Stomach (tissue), 8 donors: ENCODE measurements at regions not wholly inside any gene's neighbourhood (a gene's known extent, or its start where the extent isn't known, plus 50 kb on each side); places are given as distances from the start of the nearest gene placed in this dataset.

Experiments used
- DNase-seq, 2 donors: peaks; one replicate each; pipeline versions ENCODE4 v3.0.0 to v3.0.0-alpha.2; 2013 to 2019
- H3K27ac ChIP-seq, 5 donors: fragments of 200-600 bp in 4 of 5; sonication (generic) in 4 of 5; one replicate each; pipeline ENCODE4 v1.5.1; 2013 to 2019; ENCODE audit warnings: mild to moderate bottlenecking in 1 of 5, moderate library complexity in 1 of 5
- H3K27me3 ChIP-seq, 3 donors: fragments of 200-600 bp; sonication (generic); one replicate each; pipeline ENCODE4 v1.5.1; 2017 to 2019; ENCODE audit warnings: mixed run types in 1 of 3
- H3K36me3 ChIP-seq, 4 donors: fragments of 200-600 bp; sonication (generic); 1 replicate in 3 of 4; 2 replicates in 1 of 4; pipeline ENCODE4 v1.5.1; 2016 to 2019
- H3K4me1 ChIP-seq, 4 donors: fragments of 200-600 bp; sonication (generic); one replicate each; pipeline ENCODE4 v1.5.1; 2016 to 2019
- H3K4me3 ChIP-seq, 4 donors: fragments of 200-600 bp; sonication (generic) in 3 of 4; one replicate each; pipeline ENCODE4 v1.5.1; 2016 to 2019; ENCODE audit warnings: mild to moderate bottlenecking in 1 of 4
- H3K9me3 ChIP-seq, 4 donors: fragments of 200-600 bp; sonication (generic); one replicate each; pipeline ENCODE4 v1.5.1; 2016 to 2019
- CTCF ChIP-seq, 7 experiments: fragments of 450-650 bp in 4 of 7; fragments of 200-600 bp in 3 of 7; sonication (generic) in 3 of 7; IDR thresholded peaks; one replicate each; pipeline ENCODE4 v1.5.1; 2016 to 2019; ENCODE audit warnings: antibody characterized with exemption in 7 of 7, control low read depth in 2 of 7, mild to moderate bottlenecking in 1 of 7
- EP300 ChIP-seq: sonication (generic); formaldehyde crosslinking; IDR thresholded peaks from one replicate; pipeline ENCODE4 v1.6.1; 2017; ENCODE audit warnings: antibody characterized with exemption
- POLR2A ChIP-seq, 4 donors: fragments of 450-650 bp; IDR thresholded peaks; one replicate each; pipeline ENCODE4 v1.6.1; 2016; ENCODE audit warnings: antibody characterized with exemption in 4 of 4, control low read depth in 2 of 4, mild to moderate bottlenecking in 1 of 4, moderate library complexity in 1 of 4
- POLR2AphosphoS5 ChIP-seq, 3 donors: sonication (generic); formaldehyde crosslinking; IDR thresholded peaks; one replicate each; pipeline ENCODE4 v1.6.1; 2016; ENCODE audit warnings: antibody characterized with exemption in 3 of 3
- WGBS, 5 donors: extraction: QIAGEN DNeasy Blood & Tissue Kit in 3 of 5; methylation state at CpG; one replicate each; pipeline versions ENCODE4 v1.1.5 to v1.1.7; 2013 to 2018; 5-methylcytosine and 5-hydroxymethylcytosine counted together
- intact Hi-C: fragments of 100-400 bp; cut with DNase I; formaldehyde crosslinking; loops from one replicate; pipeline ENCODE4 v1.15.1; 2023; ENCODE audit warnings: low total_unique reads
- donor health status: healthy with polysubstance abuse.
- donor health status: Bipolar disorder and iron deficiency.
- donor health status: healthy.

- no peaks in the 10 kb centered on the region for H3K27me3 ChIP-seq
- TF ChIP-seq POLR2A (IDR thresholded peaks at IDR 0.05) (no peak), EP300 (no peak), POLR2AphosphoS5 (IDR thresholded peaks at IDR 0.05) (no peak), CTCF (IDR thresholded peaks at IDR 0.05) (no peak)
- H3K27ac ChIP-seq, result no peak overlapping the region
- no peaks in the 10 kb centered on the region for H3K36me3 ChIP-seq
- no peak overlapping the region for H3K4me3 ChIP-seq
- no peaks in the 10 kb centered on the region for H3K4me1 ChIP-seq
- 40 to 57% (median 54%) methylated on average over 4 of the region's 4 CpGs for WGBS, 5 donors
- intact Hi-C loops, result no loop called here
- no peaks in the 10 kb centered on the region for H3K9me3 ChIP-seq
- no peak for DNase-seq
Measured at GRCh38 chrX:34379891-34380290, 247.8 kb upstream of the FAM47A start.

GRCh38 chrX:34377645-34378044, 245.5 kb upstream of the FAM47A start:
- TF ChIP-seq POLR2A (IDR thresholded peaks at IDR 0.05) (no peak), EP300 (no peak), CTCF (IDR thresholded peaks at IDR 0.05) (no peak), POLR2AphosphoS5 (IDR thresholded peaks at IDR 0.05) (no peak)
- H3K9me3 ChIP-seq, result no peaks in the 10 kb centered on the region
- intact Hi-C loops, result no loop called here
- WGBS, 5 donors, result 28 to 64% (median 46%) methylated on average over 1 of the region's 1 CpG
- H3K4me3 ChIP-seq, result no peak overlapping the region
- DNase-seq, result no peak
- H3K27me3 ChIP-seq, result no peaks in the 10 kb centered on the region
- H3K4me1 ChIP-seq, result no peaks in the 10 kb centered on the region
- H3K27ac ChIP-seq, result no peak overlapping the region
- H3K36me3 ChIP-seq, result no peaks in the 10 kb centered on the region

DNA sequence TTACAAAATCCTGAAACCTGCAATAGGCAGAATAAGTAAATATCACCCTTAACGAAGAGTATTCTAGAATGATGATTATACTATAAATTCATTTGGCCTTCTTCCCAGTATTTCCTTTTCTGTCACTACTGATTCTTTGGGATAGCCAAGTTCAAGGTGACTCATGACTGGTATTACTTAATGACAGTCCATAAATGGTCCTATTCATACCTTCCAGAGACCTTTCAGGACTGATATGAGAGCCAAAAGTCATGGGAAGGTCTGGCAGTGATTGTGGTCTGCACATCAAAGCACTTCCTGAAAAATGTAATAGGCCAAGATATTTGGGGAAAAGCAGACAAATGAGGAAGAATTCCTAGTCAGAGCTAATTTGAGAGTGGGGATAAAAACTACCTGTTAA, 239.6 kb upstream of the FAM47A start:
- DNase-seq, result no peak
- Histone ChIP-seq H3K36me3 (no peaks in the 10 kb centered on the region), H3K4me3 (no peak overlapping the region), H3K27ac (no peak overlapping the region), H3K27me3 (no peaks in the 10 kb centered on the region), H3K4me1 (no peaks in the 10 kb centered on the region), H3K9me3 (no peaks in the 10 kb centered on the region)
- TF ChIP-seq EP300 (no peak), POLR2AphosphoS5 (IDR thresholded peaks at IDR 0.05) (no peak), CTCF (IDR thresholded peaks at IDR 0.05) (no peak), POLR2A (IDR thresholded peaks at IDR 0.05) (no peak)
- WGBS, 5 donors, result 21 to 53% (median 34%) methylated on average over 1 of the region's 1 CpG
- intact Hi-C loops, result no loop called here

DNA sequence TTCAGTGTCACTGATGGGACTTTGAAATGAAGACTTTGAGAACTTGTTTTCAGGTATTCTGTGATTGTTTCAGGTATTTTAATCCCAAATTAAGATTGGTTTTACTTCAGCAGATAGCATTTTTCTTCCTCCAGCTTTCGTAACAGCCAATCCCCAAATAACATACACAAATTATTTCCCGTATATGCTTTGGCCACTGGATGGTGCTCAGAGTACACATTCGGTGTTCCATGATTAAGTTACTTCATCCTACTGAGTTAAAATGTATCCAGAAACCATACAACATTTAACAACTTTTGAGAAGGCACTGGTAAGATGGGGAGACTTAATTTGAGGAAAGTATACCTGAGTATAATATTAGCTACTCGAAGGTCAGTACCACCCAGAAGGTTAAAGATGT, 233.4 kb upstream of the FAM47A start:
- TF ChIP-seq POLR2AphosphoS5 (IDR thresholded peaks at IDR 0.05) (no peak), CTCF (IDR thresholded peaks at IDR 0.05) (peak in 1 of 7 experiments; percentile 16)
- no peaks in the 10 kb centered on the region for H3K36me3 ChIP-seq
- no peaks in the 10 kb centered on the region for H3K9me3 ChIP-seq
- H3K27me3 ChIP-seq, result no peaks in the 10 kb centered on the region
- intact Hi-C loops, result no loop called here
- 23 to 44% (median 33%) methylated on average over 4 of the region's 4 CpGs for WGBS, 5 donors
- no peak overlapping the region for H3K4me3 ChIP-seq
- H3K27ac ChIP-seq, result no peak overlapping the region
- peak in 1 of 2 donors; percentile 49 for DNase-seq
- H3K4me1 ChIP-seq, result no peaks in the 10 kb centered on the region
